ENCODE measurements at regions not wholly inside any gene's neighbourhood (a gene's known extent, or its start where the extent isn't known, plus 50 kb on each side); places are given as distances from the start of the nearest gene placed in this dataset.

DNA sequence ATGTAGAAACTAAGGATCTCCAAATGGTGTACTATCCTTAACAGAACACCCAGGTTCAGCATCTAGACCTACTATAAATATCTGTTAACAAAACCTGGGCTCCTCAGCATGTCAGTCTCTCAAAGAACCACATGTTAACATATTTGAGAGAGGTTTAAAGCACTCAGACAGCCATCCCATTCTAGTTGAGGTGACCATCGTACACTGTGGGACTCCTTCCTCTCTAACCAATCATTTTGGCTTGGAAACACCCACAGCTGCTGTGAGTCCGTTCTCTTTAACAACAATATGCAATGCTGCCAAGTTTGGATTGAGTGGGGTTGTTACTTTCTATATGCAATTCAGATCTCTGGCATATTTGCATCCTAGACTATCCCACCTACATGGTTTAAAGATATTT is 105.8 kb downstream of the MRPL39 start:
- TF ChIP-seq POLR2A (IDR thresholded peaks at IDR 0.05; ENCODE audit: low read depth, low read length) (no peak), CTCF (IDR thresholded peaks at IDR 0.05; ENCODE audit: extremely low read depth in 1 of 2, insufficient read depth in 1 of 2, low read depth in 1 of 2, low read length in 2 of 2) (no peak), POLR2AphosphoS5 (IDR thresholded peaks at IDR 0.05; ENCODE audit: insufficient read depth, low read depth, low read length) (no peak), GATA2 (IDR thresholded peaks at IDR 0.05; ENCODE audit: insufficient read depth, insufficient read length, low read depth, low read length) (no peak), JUN (IDR thresholded peaks at IDR 0.05; ENCODE audit: borderline replicate concordance, insufficient read depth, insufficient read length, low read depth) (no peak), EZH2 (IDR thresholded peaks at IDR 0.05; ENCODE audit: borderline replicate concordance, low read depth, low read length, severe bottlenecking) (no peak), MYC (IDR thresholded peaks at IDR 0.05; ENCODE audit: low read depth, low read length) (no peak), FOS (IDR thresholded peaks at IDR 0.05; ENCODE audit: borderline replicate concordance, insufficient read depth, low read length) (no peak)
- TF ChIP-seq, protein P1, sequence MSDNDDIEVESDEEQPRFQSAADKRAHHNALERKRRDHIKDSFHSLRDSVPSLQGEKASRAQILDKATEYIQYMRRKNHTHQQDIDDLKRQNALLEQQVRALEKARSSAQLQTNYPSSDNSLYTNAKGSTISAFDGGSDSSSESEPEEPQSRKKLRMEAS (IDR thresholded peaks at IDR 0.05; ENCODE audit: insufficient read depth, insufficient read length) = no peak

All from endothelial cell of umbilical vein (primary cell).